ENCODE measurements at regions not wholly inside any gene's neighbourhood (a gene's known extent, or its start where the extent isn't known, plus 50 kb on each side); places are given as distances from the start of the nearest gene placed in this dataset.

GRCh38 chr6:117195728-117196127, 69.6 kb upstream of the VGLL2 start:
- Mint-ChIP-seq H3K9me3 (ENCODE audit: low read depth) (no peaks in the 10 kb centered on the region), H3K27ac (no peak overlapping the region), H3K4me1 (ENCODE audit: low read depth) (no peaks in the 10 kb centered on the region), H3K27me3 (no peaks in the 10 kb centered on the region), H3K4me3 (ENCODE audit: low read depth) (no peak overlapping the region), H3K36me3 (ENCODE audit: insufficient read depth) (no peaks in the 10 kb centered on the region)
- DNase-seq (ENCODE audit: low spot score, unreplicated experiment) = no peak
- TF ChIP-seq CTCF (IDR thresholded peaks at IDR 0.05; ENCODE audit: unreplicated experiment) = no peak

- H3K27ac Mint-ChIP-seq = no peak overlapping the region
- no peaks in the 10 kb centered on the region for H3K4me1 Mint-ChIP-seq (ENCODE audit: low read depth)
- H3K27me3 Mint-ChIP-seq = no peaks in the 10 kb centered on the region
- H3K36me3 Mint-ChIP-seq (ENCODE audit: insufficient read depth) = no peaks in the 10 kb centered on the region
- no peak for TF ChIP-seq CTCF (IDR thresholded peaks at IDR 0.05; ENCODE audit: unreplicated experiment)
- DNase-seq (ENCODE audit: low spot score, unreplicated experiment) = no peak
- no peak overlapping the region for H3K4me3 Mint-ChIP-seq (ENCODE audit: low read depth)
- H3K9me3 Mint-ChIP-seq (ENCODE audit: low read depth) = no peaks in the 10 kb centered on the region
Measured at GRCh38 chr6:117200067-117200466, 65.3 kb upstream of the VGLL2 start.

- H3K27me3 Mint-ChIP-seq = no peaks in the 10 kb centered on the region
- no peak overlapping the region for H3K4me3 Mint-ChIP-seq (ENCODE audit: low read depth)
- H3K9me3 Mint-ChIP-seq (ENCODE audit: low read depth) = no peaks in the 10 kb centered on the region
- H3K27ac Mint-ChIP-seq = no peak overlapping the region
- DNase-seq (ENCODE audit: low spot score, unreplicated experiment) = no peak
- H3K4me1 Mint-ChIP-seq (ENCODE audit: low read depth) = no peaks in the 10 kb centered on the region
- no peaks in the 10 kb centered on the region for H3K36me3 Mint-ChIP-seq (ENCODE audit: insufficient read depth)
- TF ChIP-seq CTCF (IDR thresholded peaks at IDR 0.05; ENCODE audit: unreplicated experiment) = no peak
Measured at GRCh38 chr6:117204903-117205302, 60.5 kb upstream of the VGLL2 start.

GRCh38 chr6:117205876-117206275, 59.5 kb upstream of the VGLL2 start:
- Mint-ChIP-seq H3K27me3 (no peaks in the 10 kb centered on the region), H3K36me3 (ENCODE audit: insufficient read depth) (no peaks in the 10 kb centered on the region), H3K9me3 (ENCODE audit: low read depth) (no peaks in the 10 kb centered on the region), H3K4me1 (ENCODE audit: low read depth) (no peaks in the 10 kb centered on the region), H3K27ac (no peak overlapping the region), H3K4me3 (ENCODE audit: low read depth) (no peak overlapping the region)
- DNase-seq (ENCODE audit: low spot score, unreplicated experiment) = no peak
- TF ChIP-seq CTCF (IDR thresholded peaks at IDR 0.05; ENCODE audit: unreplicated experiment) = no peak

GRCh38 chr6:117206522-117206921, 58.8 kb upstream of the VGLL2 start:
- no peak for DNase-seq (ENCODE audit: low spot score, unreplicated experiment)
- Mint-ChIP-seq H3K27me3 (no peaks in the 10 kb centered on the region), H3K36me3 (ENCODE audit: insufficient read depth) (no peaks in the 10 kb centered on the region), H3K9me3 (ENCODE audit: low read depth) (peaks cover 4% of the 10 kb centered on the region), H3K4me3 (ENCODE audit: low read depth) (no peak overlapping the region), H3K4me1 (ENCODE audit: low read depth) (no peaks in the 10 kb centered on the region), H3K27ac (no peak overlapping the region)
- no peak for TF ChIP-seq CTCF (IDR thresholded peaks at IDR 0.05; ENCODE audit: unreplicated experiment)

Data from progenitor cell of endocrine pancreas (in vitro differentiated cells).